ENCODE measurements at regions not wholly inside any gene's neighbourhood (a gene's known extent, or its start where the extent isn't known, plus 50 kb on each side); places are given as distances from the start of the nearest gene placed in this dataset.

DNA sequence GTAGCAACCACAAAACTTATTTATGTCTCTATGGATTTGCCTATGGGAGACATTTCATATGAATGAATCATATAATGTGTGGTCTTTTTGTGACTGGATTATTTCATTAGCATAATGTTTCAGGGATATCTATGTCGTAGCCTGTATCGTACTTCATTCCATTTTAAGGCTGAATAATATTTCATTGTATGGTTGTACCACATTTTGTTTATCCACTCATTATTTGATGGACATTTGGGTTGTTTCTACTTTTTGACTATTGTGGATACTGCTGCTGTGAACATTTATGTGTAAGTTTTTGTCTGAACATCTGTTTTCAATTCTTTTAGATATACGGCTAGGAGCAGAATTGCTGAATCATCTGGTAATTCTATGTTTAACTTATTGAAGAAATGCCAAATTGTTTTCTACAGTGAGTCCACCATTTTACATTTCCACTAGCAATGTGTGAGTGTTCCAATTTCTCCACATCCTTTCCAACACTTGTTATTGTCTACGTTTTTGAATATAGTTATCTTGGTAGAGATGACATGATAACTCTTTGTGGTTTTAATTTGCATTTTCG, 134.4 kb upstream of the DAZL start:
- no peak for TF ChIP-seq EZH2phosphoT487 (IDR thresholded peaks at IDR 0.05; ENCODE audit: borderline replicate concordance)
- TF ChIP-seq, protein P1, sequence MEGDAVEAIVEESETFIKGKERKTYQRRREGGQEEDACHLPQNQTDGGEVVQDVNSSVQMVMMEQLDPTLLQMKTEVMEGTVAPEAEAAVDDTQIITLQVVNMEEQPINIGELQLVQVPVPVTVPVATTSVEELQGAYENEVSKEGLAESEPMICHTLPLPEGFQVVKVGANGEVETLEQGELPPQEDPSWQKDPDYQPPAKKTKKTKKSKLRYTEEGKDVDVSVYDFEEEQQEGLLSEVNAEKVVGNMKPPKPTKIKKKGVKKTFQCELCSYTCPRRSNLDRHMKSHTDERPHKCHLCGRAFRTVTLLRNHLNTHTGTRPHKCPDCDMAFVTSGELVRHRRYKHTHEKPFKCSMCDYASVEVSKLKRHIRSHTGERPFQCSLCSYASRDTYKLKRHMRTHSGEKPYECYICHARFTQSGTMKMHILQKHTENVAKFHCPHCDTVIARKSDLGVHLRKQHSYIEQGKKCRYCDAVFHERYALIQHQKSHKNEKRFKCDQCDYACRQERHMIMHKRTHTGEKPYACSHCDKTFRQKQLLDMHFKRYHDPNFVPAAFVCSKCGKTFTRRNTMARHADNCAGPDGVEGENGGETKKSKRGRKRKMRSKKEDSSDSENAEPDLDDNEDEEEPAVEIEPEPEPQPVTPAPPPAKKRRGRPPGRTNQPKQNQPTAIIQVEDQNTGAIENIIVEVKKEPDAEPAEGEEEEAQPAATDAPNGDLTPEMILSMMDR (conservative IDR thresholded peaks at IDR 0.05; ENCODE audit: low read length) = no peak

Measured in Loucy (cell line).